GM19372 (cell line): ENCODE measurements at regions not wholly inside any gene's neighbourhood (a gene's known extent, or its start where the extent isn't known, plus 50 kb on each side); places are given as distances from the start of the nearest gene placed in this dataset.
"Not testable (repeated sequence)": the region's sequence is repeated elsewhere in the genome, so short reads cannot be mapped to it uniquely, and the experiment has no call there.

Source experiments
- ATAC-seq: cut with Tn5 transposase; IDR thresholded peaks from one replicate; pipeline ENCODE4 v1.9.1; 2021; ENCODE audit warnings: mild to moderate bottlenecking, low read depth, moderate library complexity; ENCODE audit not compliant: unreplicated experiment

DNA sequence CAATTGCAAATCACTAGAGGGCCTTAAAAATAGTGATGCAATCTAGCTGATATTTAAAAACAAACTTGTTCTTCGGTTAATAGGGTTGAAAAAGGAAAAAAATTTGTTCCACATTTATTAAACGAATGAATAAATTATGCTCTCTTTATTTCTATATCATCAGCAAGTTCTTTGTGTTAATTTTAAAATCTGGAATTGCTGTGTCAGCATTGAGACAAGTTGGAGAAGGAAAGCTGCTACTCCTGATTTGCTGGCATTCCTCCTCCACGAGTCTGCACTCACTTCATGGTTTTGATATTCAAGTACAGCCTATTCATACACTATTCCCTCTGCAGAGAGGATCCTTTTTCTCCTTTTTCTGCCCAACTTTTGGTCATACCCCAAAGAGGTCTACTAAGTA is 117.6 kb downstream of the MRPL39 start:
- ATAC-seq: no peak

GRCh38 chr21:25487046-25487594 is 120.2 kb downstream of the MRPL39 start:
- peak; percentile 47 for ATAC-seq

GRCh38 chr21:25485914-25486313 is 121.4 kb downstream of the MRPL39 start:
- ATAC-seq: no peak

DNA sequence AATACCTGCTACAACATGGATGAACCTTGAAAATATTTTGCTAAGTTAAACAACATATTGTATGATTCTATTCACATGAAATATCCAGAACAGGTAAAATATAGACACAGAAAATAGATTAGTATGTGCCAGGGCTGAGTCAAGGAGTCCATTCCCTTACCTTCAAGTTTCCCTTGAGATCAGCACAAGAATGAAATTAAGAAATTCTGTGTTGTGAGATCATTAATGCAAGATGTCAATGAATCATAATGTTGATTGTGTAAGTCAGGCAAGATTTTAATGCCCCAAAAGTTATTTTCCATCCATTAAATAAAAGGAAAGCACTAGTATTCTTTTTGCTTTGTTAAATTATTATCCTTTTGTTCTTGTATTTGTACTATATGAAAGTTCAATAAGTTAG is 139.4 kb downstream of the MRPL39 start:
- ATAC-seq: no peak

DNA sequence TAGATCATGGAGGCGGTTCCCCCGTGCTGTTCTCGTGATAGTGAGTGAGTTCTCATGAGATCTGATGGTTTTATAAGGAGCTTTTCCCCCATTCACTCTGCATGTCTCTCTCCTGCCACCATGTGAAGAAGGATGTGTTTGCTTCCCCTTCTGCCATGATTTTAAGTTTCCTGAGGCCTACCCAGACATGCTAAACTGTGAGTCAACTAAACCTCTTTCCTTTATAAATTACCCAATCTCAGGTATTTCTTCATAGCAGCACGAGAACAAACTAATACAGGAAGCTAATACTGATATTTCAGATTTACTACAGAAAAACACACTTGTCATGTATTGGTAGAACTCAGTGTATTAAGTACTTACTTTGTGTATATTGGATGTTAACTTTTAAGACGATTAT is 140.2 kb downstream of the MRPL39 start:
- ATAC-seq: not testable (repeated sequence)

- ATAC-seq: no peak
These were observed 140.8 kb downstream of the MRPL39 start for GRCh38 chr21:25466470-25466869.

DNA sequence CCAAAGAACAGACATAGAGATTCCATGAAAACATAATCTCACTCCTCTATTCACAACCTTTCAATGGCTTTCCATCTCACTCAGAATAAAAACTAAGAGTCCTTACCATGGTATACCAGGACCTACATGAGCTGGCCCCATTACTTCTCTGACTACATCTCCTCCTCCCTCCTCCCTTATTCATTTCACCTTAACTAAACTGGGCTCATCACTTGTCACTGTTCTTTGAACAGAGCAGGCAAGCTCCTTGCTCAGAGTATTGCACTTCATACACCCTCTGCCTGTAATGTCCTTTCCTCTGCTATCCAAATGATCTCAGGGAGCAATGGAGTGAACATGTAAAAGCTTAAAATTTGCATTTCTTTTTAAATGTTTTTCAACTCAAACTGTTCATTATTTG is 142.0 kb downstream of the MRPL39 start:
- ATAC-seq: no peak

DNA sequence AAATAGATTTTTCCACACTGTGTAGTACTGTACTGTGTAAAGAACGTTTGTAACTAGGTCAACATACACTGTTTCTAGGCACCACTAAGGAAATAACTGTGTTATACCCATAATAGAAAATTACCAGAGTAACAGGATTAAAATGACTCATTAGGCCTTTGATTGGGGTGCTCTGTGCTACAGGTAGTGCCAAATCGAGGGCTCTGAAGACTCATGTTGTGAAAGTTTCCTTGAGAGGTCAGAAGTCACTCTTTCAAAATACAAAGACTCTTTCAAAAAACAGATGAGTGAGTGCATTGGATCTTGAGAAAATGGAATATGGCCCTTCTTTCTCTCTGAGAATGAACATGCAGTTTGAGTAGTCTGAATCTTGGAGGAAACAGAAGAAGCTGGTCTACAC is 143.0 kb downstream of the MRPL39 start:
- ATAC-seq: peak; percentile 60

DNA sequence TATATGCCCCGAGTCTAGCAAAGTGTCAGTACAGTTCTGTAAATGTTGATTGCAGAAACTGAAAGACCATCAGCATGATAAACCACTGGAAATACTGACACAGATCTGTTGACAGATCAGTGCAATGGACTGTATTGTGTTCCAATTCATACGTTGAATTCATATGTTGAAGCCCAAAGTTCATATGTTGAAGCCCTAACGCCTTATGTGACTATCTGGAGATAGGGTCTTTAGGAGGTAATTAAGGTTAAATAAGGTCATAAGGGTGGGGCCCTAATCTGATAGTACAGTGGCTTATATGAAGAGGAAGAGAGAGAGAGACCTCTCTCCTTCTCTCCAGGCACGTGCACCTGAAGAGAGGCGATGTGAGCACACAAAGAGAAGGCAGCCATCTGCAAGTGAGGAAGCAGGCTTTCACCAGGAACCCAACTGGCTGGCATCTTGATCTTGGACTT is 144.7 kb downstream of the MRPL39 start:
- ATAC-seq: peak; percentile 47

DNA sequence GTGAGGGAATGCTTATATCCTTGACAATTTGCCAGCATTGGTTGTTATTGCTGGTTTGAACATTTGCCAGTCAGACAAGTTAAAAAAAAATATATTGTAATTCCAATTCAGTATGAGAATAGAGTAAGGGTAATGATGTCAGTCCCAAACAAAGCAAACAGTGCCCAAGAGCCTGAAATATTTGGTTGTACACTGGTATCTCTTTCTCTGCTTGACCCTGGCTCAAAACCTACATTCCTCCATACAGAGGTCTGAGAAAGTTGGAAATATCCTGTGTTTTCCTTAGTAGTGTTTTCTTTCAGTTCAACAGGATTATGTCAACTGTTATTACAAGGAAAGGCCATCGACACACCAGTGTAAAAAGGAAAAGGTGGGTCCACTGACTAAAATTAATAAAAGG is 145.6 kb downstream of the MRPL39 start:
- no peak for ATAC-seq

GRCh38 chr21:25459993-25460392 is 147.3 kb downstream of the MRPL39 start:
- no peak for ATAC-seq

DNA sequence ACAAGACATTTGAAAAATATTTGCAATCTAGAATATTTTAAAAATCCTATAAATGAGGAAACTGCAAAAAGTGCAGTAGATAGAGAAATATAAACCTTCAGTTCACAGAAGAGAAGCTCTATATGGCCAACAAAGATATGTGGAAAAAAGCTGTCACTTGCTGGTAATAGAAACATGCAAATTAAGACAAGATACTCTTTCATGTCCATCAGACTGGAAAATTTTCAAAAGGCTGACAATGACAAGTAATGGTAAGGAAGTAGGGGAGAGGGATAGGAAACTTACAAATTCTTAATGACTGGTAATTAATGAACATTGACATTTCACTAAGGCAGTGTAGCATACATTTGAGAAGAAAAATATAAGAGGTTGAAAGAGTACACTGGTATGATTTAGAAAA is 147.9 kb downstream of the MRPL39 start:
- no peak for ATAC-seq

DNA sequence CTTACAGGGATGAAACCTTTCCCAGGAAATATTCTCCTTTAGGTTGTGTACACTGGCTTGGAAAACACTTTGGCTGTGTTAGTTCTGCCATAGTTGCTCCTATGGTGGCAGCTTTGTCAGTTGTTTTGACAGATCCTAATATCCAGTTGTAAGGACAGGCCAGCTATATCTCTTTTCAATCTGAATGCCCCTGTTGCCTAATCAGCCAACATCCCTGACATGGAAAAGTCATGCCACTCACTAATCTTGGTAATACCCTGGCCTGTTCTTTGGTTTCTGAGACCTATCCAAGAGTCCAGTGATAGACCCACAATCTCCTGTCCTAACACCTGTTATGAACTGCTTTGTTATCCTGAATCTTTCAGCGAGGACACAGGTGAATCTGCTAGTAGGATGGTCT is 148.8 kb downstream of the MRPL39 start:
- ATAC-seq: no peak

- ATAC-seq: no peak
These were observed 149.3 kb downstream of the MRPL39 start for GRCh38 chr21:25457946-25458345.

DNA sequence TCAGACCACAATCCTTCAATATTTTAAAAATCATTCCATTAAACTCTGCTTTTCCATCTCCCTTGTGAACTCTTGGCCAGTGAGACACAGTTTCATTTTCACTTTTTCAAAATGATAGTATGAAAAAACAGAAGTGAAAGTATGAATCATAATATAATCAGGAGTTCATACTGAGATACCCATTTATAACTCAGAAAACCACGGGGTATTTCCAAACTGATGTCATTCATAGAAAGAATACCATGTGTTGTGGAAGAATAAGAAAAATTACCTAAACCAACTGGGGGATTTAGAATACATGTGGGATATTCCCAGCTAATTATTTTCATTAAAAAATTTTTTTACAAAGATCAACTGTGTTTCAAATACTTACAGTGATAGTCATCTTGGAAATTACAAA is 149.9 kb downstream of the MRPL39 start:
- peak; percentile 58 for ATAC-seq

DNA sequence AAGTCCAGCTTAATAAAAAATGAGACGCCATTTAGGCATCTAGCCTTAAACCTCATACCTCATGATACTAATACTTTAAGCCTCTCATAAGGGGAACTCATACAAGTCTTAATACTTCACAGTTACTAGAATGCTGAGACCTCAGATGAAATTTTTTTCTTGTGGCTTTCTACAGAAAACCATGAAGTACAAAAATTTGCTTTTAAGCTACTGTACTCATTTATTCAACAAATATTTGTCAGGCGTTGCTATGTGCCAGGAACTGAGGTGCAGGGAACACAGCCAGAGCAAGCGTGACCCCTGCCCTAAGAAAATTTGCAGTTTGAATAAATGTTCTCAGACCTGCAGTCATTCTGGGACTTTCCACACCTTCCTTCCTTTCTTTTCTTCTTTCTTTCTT is 150.6 kb downstream of the MRPL39 start:
- ATAC-seq: peak; percentile 41

DNA sequence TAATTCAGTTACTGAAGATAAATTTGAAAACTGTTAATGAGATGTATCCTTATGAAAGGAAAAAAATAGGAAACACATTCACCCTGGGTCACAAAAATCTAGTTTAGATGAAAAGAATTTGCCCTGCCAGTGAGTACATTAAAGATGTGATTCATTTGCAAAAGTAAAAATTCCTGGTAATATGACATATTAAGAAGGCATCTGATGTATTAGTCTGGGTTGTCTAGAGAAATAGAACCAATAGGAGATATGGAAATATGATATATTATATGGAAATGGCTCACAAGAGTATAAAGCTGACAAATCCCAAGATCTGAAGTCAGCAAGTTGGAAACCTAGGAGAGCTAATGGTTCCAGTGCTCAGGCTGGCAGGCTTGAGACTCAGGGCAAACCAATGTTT is 153.8 kb downstream of the MRPL39 start:
- ATAC-seq: no peak

GRCh38 chr21:25449950-25450349 is 157.3 kb downstream of the MRPL39 start:
- ATAC-seq: no peak

DNA sequence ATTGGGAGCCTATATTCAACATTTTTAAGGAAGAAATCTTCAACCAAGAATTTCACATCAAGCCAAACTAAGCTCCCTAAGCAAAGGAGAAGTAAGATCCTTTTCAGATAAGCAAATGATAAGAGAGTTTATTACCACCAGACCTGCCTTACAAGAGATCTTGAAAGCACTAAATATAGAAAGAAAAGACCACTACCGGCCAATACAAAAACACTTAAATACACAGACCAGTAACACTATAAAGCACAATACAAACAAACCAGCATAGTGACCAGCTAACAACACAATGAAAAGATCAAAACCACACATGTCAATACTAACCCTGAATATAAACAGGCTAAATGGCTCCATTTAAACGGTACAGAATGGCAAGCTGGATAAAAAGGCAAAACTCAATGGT is 165.4 kb downstream of the MRPL39 start:
- no peak for ATAC-seq

DNA sequence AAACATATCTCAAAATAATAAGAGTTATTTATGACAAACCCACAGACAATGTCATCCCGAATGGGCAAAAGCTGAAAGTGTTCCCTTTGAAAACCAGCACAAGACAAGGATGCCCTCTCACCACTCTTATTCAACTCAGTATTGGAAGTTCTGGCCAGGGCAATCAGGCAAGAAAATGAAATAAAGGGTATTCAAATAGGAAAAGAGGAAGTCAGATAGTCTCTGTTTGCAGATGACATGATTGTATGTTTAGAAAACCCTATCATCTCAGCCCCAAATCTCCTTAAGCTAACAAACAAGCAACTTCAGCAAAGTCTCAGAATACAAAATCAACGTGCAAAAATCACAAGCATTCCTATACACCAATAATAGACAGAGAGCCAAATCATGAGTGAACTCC is 169.8 kb downstream of the MRPL39 start:
- ATAC-seq: not testable (repeated sequence)

DNA sequence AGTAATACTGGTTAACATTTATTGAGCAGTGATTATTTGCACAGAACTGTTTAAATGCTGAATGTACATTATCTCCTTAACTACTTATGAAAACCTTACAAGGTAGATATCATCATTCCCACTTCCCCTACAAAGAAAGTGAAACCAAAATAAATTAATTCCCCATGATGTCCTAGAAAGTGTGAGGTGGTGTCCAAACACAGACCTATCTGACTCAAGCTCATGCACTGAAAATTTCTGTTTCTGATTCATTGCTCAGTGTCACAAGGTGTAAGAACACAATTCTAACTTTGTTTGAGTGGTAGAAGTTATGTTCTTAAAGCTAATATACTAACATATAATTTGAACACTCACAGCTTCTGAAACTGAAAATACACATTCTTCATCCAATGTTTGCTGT is 178.7 kb downstream of the MRPL39 start:
- no peak for ATAC-seq

- ATAC-seq: no peak
These were observed 179.5 kb downstream of the MRPL39 start for GRCh38 chr21:25427828-25428227.

GRCh38 chr21:25426580-25426979 is 180.7 kb downstream of the MRPL39 start:
- no peak for ATAC-seq
